IMR-90 (cell line): ENCODE measurements at regions not wholly inside any gene's neighbourhood (a gene's known extent, or its start where the extent isn't known, plus 50 kb on each side); places are given as distances from the start of the nearest gene placed in this dataset.

Experiments used
- ATAC-seq: fragments of 200-7000 bp; cut with Tn5 transposase; 2 replicates; pipeline ENCODE4 v1.9.1; 2020; ENCODE audit warnings: low read depth, mild to moderate bottlenecking, moderate library complexity
- BruUV-seq: library from RNA; stranded (reverse); fragments of 400-500 nt; replicated peaks from 2 replicates; lab custom pipeline; 2021; lab: Mats Ljungman, UMichigan
- CTCF ChIA-PET: fragments of 300-600 bp; formaldehyde crosslinking; extraction: SDS; loops from one replicate; lab custom pipeline; 2021; ENCODE audit warnings: antibody characterized with exemption; lab: Yijun Ruan, JAX
- POLR2A ChIA-PET: fragments of 300-600 bp; sonication (Branson Sonifier 250); formaldehyde crosslinking; loops from one replicate; lab custom pipeline; 2022; ENCODE audit warnings: antibody characterized with exemption; ENCODE audit not compliant: unreplicated experiment; lab: Charles Lee
- DNase-seq: peaks from one replicate; pipeline ENCODE4 v3.0.0; 2013
- H2AFZ ChIP-seq: replicated peaks from 2 replicates; pipeline ENCODE3; 2013; ENCODE audit warnings: low read length, mild to moderate bottlenecking; ENCODE audit not compliant: poor library complexity
- H2AK5ac ChIP-seq: 2 replicates; pipeline ENCODE4 v1.6.1; 2013; ENCODE audit warnings: low read depth, low read length, inconsistent platforms
- H2AK9ac ChIP-seq: replicated peaks from 2 replicates; pipeline ENCODE3; 2013; ENCODE audit warnings: mild to moderate bottlenecking, low read depth, low read length, moderate library complexity; ENCODE audit not compliant: poor library complexity
- H2BK120ac ChIP-seq: 2 replicates; pipeline ENCODE4 v1.6.1; 2013; ENCODE audit warnings: low read depth, low read length, inconsistent platforms
- H2BK15ac ChIP-seq: 3 replicates; pipeline ENCODE4 v1.6.1; 2013; ENCODE audit warnings: low read depth, low read length, inconsistent platforms
- H2BK20ac ChIP-seq: 2 replicates; pipeline ENCODE4 v1.6.1; 2013; ENCODE audit warnings: low read depth, mild to moderate bottlenecking, inconsistent platforms, low read length, moderate library complexity
- H2BK5ac ChIP-seq: 2 replicates; pipeline ENCODE4 v1.6.1; 2013; ENCODE audit warnings: mild to moderate bottlenecking, low read depth, low read length, inconsistent platforms; ENCODE audit not compliant: poor library complexity, severe bottlenecking
- H3K14ac ChIP-seq: replicated peaks from 2 replicates; pipeline ENCODE4 v1.6.1; 2013; ENCODE audit warnings: low read depth, low read length, inconsistent platforms
- H3K18ac ChIP-seq: 2 replicates; pipeline ENCODE4 v1.6.1; 2013; ENCODE audit warnings: low read depth, low read length, control low read depth
- H3K23ac ChIP-seq: 2 replicates; pipeline ENCODE4 v1.6.1; 2013; ENCODE audit warnings: low read depth, low read length, inconsistent platforms
- H3K27ac ChIP-seq: 2 replicates; pipeline ENCODE4 v1.5.1; 2013; ENCODE audit warnings: mild to moderate bottlenecking, control low read depth, low read length; ENCODE audit not compliant: insufficient read depth
- H3K27me3 ChIP-seq: 2 replicates; pipeline ENCODE4 v1.6.1; 2013; ENCODE audit warnings: low read length; ENCODE audit not compliant: control insufficient read depth, insufficient read depth
- H3K36me3 ChIP-seq: 2 replicates; pipeline ENCODE4 v1.6.1; 2013; ENCODE audit warnings: low read length, mixed read lengths; ENCODE audit not compliant: control insufficient read depth, insufficient read depth
- H3K4ac ChIP-seq: 2 replicates; pipeline ENCODE4 v1.6.1; 2013; ENCODE audit warnings: low read depth, low read length, inconsistent platforms
- H3K4me1 ChIP-seq: 2 replicates; pipeline ENCODE4 v1.6.1; 2013; ENCODE audit warnings: low read length, mixed read lengths; ENCODE audit not compliant: control insufficient read depth, insufficient read depth
- H3K4me2 ChIP-seq: 2 replicates; pipeline ENCODE4 v1.6.1; 2013; ENCODE audit warnings: low read depth, mild to moderate bottlenecking, control low read depth, low read length, moderate library complexity
- H3K4me3 ChIP-seq: 2 replicates; pipeline ENCODE4 v1.5.1; 2013; ENCODE audit warnings: low read depth, mild to moderate bottlenecking, control low read depth, low read length, moderate library complexity; ENCODE audit not compliant: insufficient read depth
- H3K56ac ChIP-seq: 2 replicates; pipeline ENCODE4 v1.6.1; 2013; ENCODE audit warnings: low read length, inconsistent platforms; ENCODE audit not compliant: insufficient read depth; ENCODE audit errors: extremely low read depth
- H3K79me1 ChIP-seq, 2 experiments: 2 replicates each; pipeline ENCODE4 v1.6.1; 2013; ENCODE audit warnings: low read length in 2 of 2, inconsistent platforms in 1 of 2, low read depth in 1 of 2
- H3K9ac ChIP-seq: 2 replicates; pipeline ENCODE4 v1.6.1; 2013; ENCODE audit warnings: low read depth, low read length, control low read depth
- H3K9me1 ChIP-seq: 2 replicates; pipeline ENCODE4 v1.6.1; 2013; ENCODE audit warnings: low read length, inconsistent platforms; ENCODE audit not compliant: insufficient read depth
- H3K9me3 ChIP-seq: 2 replicates; pipeline ENCODE4 v1.6.1; 2013; ENCODE audit warnings: low read length; ENCODE audit not compliant: control insufficient read depth, insufficient read depth
- H4K20me1 ChIP-seq: 2 replicates; pipeline ENCODE4 v1.6.1; 2013; ENCODE audit warnings: low read length, inconsistent platforms; ENCODE audit not compliant: insufficient read depth
- H4K5ac ChIP-seq: 2 replicates; pipeline ENCODE4 v1.6.1; 2013; ENCODE audit warnings: mild to moderate bottlenecking, low read depth, low read length, control low read depth
- H4K8ac ChIP-seq, 2 experiments: 2 replicates each; pipeline ENCODE4 v1.6.1; 2013; ENCODE audit warnings: low read depth in 2 of 2, low read length in 2 of 2, control low read depth in 1 of 2, inconsistent platforms in 1 of 2
- H4K91ac ChIP-seq: 2 replicates; pipeline ENCODE4 v1.6.1; 2013; ENCODE audit warnings: low read depth, low read length, inconsistent platforms; ENCODE audit not compliant: insufficient read depth
- BHLHE40 ChIP-seq: fragments of 150-350 bp; IDR thresholded peaks from 2 replicates; pipeline ENCODE4 v1.6.1; 2016; ENCODE audit warnings: mild to moderate bottlenecking, low read depth, low read length
- CEBPB ChIP-seq: IDR thresholded peaks from 2 replicates; pipeline ENCODE4 v1.6.1; 2012; ENCODE audit warnings: low read depth, low read length, improper control_type of control experiment
- CHD1 ChIP-seq: IDR thresholded peaks from 2 replicates; pipeline ENCODE4 v1.6.1; 2012; ENCODE audit warnings: low read depth, low read length, improper control_type of control experiment
- CTCF ChIP-seq: conservative IDR thresholded peaks from 2 replicates; pipeline ENCODE4 v1.5.1; 2012; ENCODE audit warnings: mild to moderate bottlenecking, low read depth, low read length, improper control_type of control experiment
- ELK1 ChIP-seq: fragments of 150-350 bp; IDR thresholded peaks from 2 replicates; pipeline ENCODE4 v1.6.1; 2016; ENCODE audit warnings: low read depth, mild to moderate bottlenecking, low read length, moderate library complexity, borderline replicate concordance
- FOS ChIP-seq: fragments of 150-350 bp; IDR thresholded peaks from 2 replicates; pipeline ENCODE4 v1.6.1; 2016; ENCODE audit warnings: low read depth, low read length
- MAFK ChIP-seq: IDR thresholded peaks from 2 replicates; pipeline ENCODE4 v1.6.1; 2012; ENCODE audit warnings: low read depth, low read length, improper control_type of control experiment
- MAZ ChIP-seq: IDR thresholded peaks from 2 replicates; pipeline ENCODE4 v1.6.1; 2012; ENCODE audit warnings: low read depth, mild to moderate bottlenecking, low read length, improper control_type of control experiment, moderate library complexity, borderline replicate concordance
- MXI1 ChIP-seq: IDR thresholded peaks from 2 replicates; pipeline ENCODE4 v1.6.1; 2012; ENCODE audit warnings: low read depth, mild to moderate bottlenecking, low read length, moderate library complexity, borderline replicate concordance
- NFE2L2 ChIP-seq: fragments of 150-350 bp; IDR thresholded peaks from 2 replicates; pipeline ENCODE4 v1.6.1; 2016; ENCODE audit warnings: low read depth, mild to moderate bottlenecking, low read length
- POLR2A ChIP-seq: IDR thresholded peaks from 2 replicates; pipeline ENCODE4 v1.6.1; 2012; ENCODE audit warnings: mild to moderate bottlenecking, low read depth, low read length
- RAD21 ChIP-seq: IDR thresholded peaks from 2 replicates; pipeline ENCODE4 v1.6.1; 2012; ENCODE audit warnings: low read length, improper control_type of control experiment
- RCOR1 ChIP-seq: IDR thresholded peaks from 2 replicates; pipeline ENCODE4 v1.6.1; 2012; ENCODE audit warnings: mild to moderate bottlenecking, low read length, improper control_type of control experiment; ENCODE audit not compliant: insufficient replicate concordance
- RFX5 ChIP-seq: IDR thresholded peaks from 2 replicates; pipeline ENCODE4 v1.8.0; 2012; ENCODE audit warnings: low read depth, mild to moderate bottlenecking, low read length, moderate library complexity
- SMC3 ChIP-seq: fragments of 150-350 bp; IDR thresholded peaks from 2 replicates; pipeline ENCODE4 v1.6.1; 2016; ENCODE audit warnings: low read depth, mild to moderate bottlenecking, antibody characterized with exemption, low read length, moderate library complexity
- USF2 ChIP-seq: fragments of 150-350 bp; IDR thresholded peaks from 2 replicates; pipeline ENCODE4 v1.6.1; 2017; ENCODE audit warnings: mild to moderate bottlenecking, antibody characterized with exemption, low read length, low read depth
- dilution Hi-C: fragments of 300-500 bp; cut with HindIII; formaldehyde crosslinking; loops from one replicate; pipeline ENCODE4 v1.14.3; 2018; ENCODE audit warnings: low sequenced_read_pairs; ENCODE audit not compliant: unreplicated experiment
- in situ Hi-C: fragments of 300-500 bp; cut with MboI; formaldehyde crosslinking; loops from 3 replicates; pipeline ENCODE4 v1.14.3; 2019; ENCODE audit warnings: low sequenced_read_pairs, inconsistent platforms, mixed read lengths
- intact Hi-C: fragments of 100-400 bp; cut with micrococcal nuclease; formaldehyde crosslinking; loops from 2 replicates; pipeline ENCODE4 v1.10.0; 2022

- Histone ChIP-seq H3K18ac (no peak overlapping the region), H3K56ac (no peak overlapping the region), H4K91ac (no peak overlapping the region), H3K4me1 (no peaks in the 10 kb centered on the region), H2BK5ac (no peak overlapping the region), H3K36me3 (no peaks in the 10 kb centered on the region), H3K9me1 (no peaks in the 10 kb centered on the region), H2BK120ac (no peak overlapping the region), H4K5ac (no peak overlapping the region), H3K4ac (no peak overlapping the region), H3K14ac (no peak overlapping the region), H2BK20ac (no peak overlapping the region), H3K27me3 (no peaks in the 10 kb centered on the region), H3K9ac (no peak overlapping the region), H3K27ac (no peak overlapping the region), H2BK15ac (no peak overlapping the region), H3K23ac (no peak overlapping the region), H2AK9ac (no peak overlapping the region), H3K79me1 (no peaks in the 10 kb centered on the region), H4K20me1 (no peaks in the 10 kb centered on the region), H2AK5ac (no peak overlapping the region), H2AFZ (no peak overlapping the region), H3K9me3 (no peaks in the 10 kb centered on the region), H3K4me2 (no peak overlapping the region), H4K8ac (no peak overlapping the region), H3K4me3 (no peak overlapping the region)
- in situ Hi-C loops = no loop called here
- ATAC-seq = no peak
- CTCF ChIA-PET = interaction anchor here (0.5 kb wide), 1 partner anchor 1860 kb away, joined by 3 read pairs; no protein-coding TSS in a partner anchor
- intact Hi-C loops = no loop called here
- dilution Hi-C loops = no loop called here
- POLR2A ChIA-PET = no interaction called here
- no peak for DNase-seq
- TF ChIP-seq CHD1 = no peak
- no peak for TF ChIP-seq POLR2A
- no peak for TF ChIP-seq CTCF
- TF ChIP-seq NFE2L2 = no peak
- TF ChIP-seq CEBPB = no peak
- no peak for TF ChIP-seq USF2
- no peak for TF ChIP-seq BHLHE40
- no peak for TF ChIP-seq MAFK
- TF ChIP-seq MAZ = no peak
- TF ChIP-seq RCOR1 = no peak
- TF ChIP-seq RAD21 = no peak
- no peak for TF ChIP-seq SMC3
- TF ChIP-seq FOS = no peak
- TF ChIP-seq ELK1 = no peak
- no peak for TF ChIP-seq MXI1
- no peak for TF ChIP-seq RFX5
- BruUV-seq = no TSS peak
Observed at GRCh38 chr4:148813289-148813688, 371.1 kb upstream of the NR3C2 start.
